Dermis microvascular lymphatic vessel endothelial cell (primary cell): ENCODE measurements at regions not wholly inside any gene's neighbourhood (a gene's known extent, or its start where the extent isn't known, plus 50 kb on each side); places are given as distances from the start of the nearest gene placed in this dataset.
"Not testable (repeated sequence)": the region's sequence is repeated elsewhere in the genome, so short reads cannot be mapped to it uniquely, and the experiment has no call there.

Source experiments
- DNase-seq, 2 donors: peaks; one replicate each; pipeline versions ENCODE4 v3.0.0 to v3.0.0-alpha.2; 2010; ENCODE audit warnings: low read depth in 2 of 2

GRCh38 chr20:53800883-53801604, 207.4 kb upstream of the ZNF217 start:
- DNase-seq = no peak

DNA sequence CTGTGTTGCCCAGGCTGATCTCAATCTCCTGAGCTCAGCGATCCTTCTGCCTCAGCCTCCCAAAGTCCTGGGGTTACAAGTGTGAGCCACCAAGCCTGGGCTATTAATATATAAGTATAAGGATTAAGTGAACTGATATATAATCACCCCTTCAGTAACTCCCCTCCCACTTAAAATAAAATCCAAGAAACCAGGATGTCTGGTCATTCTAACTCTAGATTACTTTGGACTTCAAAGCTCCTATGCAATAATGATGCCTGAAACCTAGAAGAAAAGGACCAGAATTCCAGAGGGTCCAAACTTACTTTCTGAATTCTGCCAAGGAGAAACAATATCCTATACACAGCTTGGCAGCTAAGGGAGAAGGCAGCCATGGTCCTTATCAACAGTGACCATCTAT, 206.8 kb upstream of the ZNF217 start:
- no peak for DNase-seq

DNA sequence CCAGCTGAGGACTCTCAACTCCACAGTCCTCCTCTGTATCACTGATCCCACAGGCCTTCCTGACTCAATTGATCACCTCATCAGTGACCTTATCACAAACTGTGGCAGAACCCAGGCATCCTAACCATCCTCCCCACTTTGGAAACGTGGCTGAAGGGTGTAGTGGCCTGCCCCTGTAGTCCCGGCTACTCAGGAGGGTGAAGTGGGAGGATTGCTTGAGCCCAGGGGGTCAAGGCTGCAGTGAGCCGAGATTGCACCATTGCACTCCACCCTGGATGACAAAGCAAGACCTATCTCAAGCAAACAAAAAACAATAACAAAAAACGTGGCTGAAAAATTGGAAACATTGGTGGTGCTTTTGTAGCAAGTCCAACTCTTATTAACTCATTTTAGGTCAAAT, 203.4 kb upstream of the ZNF217 start:
- DNase-seq = no peak

DNA sequence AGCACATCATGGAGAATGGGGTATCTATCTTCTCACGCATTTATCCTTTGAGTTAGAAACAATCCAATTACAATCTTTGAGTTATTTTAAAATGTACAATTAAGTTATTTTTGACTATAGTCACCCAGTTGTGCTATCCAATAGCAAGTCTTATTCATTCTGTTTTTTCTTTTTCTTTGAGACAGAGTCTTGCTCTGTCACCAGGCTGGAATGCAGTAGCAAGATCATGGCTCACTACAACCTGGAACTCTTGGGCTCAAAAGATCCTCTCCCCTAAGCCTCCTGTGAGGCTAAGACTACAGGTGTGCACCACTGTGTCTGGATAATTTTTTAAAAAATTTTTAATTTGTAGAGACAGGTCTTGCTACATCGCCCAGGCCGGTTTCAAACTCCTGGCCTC, 201.5 kb upstream of the ZNF217 start:
- DNase-seq = no peak

DNA sequence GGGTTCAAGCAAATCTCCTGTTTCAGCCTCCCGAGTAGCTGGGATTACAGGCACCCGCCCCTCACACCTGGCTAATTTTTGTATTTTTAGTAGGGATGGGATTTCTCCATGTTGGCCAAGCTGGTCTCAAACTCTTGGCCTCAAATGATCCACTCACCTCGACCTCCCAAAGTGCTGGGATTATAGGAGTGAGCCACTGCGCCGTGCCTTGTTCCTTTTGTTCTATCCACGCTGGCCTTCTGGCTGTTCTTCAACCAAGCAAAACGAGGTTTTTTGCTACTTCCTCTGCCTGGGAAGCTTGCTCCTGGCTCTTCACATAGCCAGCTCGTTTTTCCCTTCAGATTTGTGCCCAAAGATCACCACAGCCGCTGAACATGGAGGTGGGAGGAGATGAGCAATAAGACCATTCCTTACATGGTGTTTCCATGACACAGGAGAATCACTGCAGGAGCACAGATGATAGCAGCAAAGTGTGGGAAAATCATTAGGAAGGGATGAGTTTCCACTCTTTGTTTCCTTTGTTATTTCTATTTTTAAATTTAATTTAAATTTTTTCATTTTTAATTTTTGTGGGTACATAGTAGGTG, 201.0 kb upstream of the ZNF217 start:
- no peak for DNase-seq

DNA sequence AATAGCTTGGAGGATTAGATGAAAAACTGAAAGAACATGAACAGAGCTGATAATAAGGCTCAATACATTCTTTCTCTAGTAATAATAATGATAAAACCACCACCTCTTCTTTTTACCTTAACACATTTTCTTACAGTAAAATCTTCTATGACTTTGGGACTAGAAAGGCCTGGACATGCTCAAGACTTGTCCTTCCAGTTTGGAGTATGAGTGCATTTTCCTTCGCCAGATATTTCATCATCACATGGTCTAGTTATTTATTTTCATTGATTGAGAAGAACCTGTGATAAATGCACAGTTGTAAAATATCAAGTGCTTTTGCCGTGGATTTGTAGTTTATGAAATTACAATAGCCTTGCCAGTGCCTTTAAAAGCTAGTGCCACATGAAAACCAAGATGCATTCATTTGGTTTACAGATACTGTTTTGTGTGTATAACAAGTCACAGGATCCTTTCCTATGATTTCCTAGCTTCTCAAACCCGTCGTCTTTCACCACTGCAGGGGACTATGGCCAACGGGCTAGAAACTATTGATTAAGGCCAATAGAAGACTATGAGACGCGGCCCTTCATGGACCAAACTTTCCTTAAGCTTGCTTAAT, 200.2 kb upstream of the ZNF217 start:
- DNase-seq = no peak

DNA sequence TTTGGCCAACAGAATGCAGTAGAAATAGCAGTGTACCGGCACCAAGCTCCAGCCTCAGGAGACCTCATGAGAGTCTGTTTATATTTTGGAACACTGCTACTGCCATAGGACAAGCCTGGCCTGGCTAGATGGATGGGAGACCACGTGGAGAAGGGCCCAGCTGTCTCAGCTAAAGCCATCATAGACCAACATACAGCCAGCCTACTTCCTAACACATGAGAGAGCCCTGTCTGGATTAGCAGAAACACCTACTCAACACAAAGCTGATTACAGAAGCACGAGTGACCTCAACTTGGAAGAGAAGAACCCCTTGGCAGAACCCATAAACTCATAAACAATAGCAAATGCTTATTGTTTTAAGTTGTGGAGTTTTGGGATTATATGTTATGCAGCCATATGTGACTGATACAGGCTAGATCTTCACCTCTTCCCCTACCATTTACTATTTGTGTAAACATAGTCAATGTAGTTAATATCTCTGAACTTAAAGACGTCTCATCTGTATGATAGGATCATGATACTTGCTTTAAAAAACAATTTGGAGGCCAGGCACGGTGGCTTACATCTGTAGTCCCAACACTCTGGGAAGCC, 199.4 kb upstream of the ZNF217 start:
- no peak for DNase-seq

DNA sequence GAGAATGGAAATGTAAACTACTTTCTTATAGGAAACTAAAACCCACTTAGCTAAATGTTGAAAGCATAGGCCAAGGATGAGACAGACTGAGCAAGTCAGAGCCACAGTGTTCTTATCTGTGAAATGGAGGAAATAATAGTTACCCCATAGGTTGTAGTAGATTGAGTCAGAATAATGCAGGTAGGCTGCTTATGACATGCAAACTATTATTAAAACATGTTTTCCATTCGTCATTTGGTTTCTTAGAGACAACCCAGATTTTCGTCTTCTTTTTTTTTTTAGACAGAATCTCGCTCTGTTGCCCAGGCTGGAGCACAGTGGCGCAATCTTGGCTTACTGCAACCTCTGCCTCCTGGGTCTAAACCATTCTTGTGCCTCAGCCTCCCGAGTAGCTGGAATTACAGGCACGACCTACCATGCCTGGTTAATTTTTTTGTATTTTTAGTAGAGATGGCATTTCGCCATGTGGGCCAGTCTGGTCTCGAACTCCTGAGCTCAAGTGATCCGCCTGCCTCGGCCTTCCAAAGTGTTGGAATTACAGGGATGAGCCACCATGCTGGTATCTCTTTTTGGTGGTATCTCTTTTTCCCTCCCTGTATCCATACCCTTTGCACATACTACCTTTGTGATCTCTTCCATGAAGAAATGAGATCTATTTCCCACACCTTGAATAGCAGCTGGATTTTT, 196.5 kb upstream of the ZNF217 start:
- no peak for DNase-seq

- DNase-seq = no peak
These were observed 194.8 kb upstream of the ZNF217 start for GRCh38 chr20:53788253-53789022.

DNA sequence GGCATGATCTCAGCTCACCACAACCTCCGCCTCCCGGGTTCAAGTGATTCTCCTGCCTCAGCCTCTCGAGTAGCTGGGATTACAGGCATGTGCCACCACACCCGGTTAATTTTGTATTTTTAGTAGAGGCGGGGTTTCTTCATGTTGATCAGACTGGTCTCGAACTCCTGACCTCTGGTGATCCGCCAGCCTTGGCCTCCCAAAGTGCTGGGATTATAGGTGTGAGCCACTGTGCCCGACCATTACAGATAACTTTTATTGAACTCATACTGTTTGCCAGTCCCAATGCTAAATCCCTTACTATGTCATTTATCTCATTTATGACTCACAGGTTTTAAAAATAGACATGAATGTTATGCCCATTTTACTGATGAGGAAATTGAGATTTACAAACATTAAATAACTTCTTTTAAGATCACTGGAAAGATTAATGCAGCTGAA, 193.9 kb upstream of the ZNF217 start:
- not testable (repeated sequence) for DNase-seq

DNA sequence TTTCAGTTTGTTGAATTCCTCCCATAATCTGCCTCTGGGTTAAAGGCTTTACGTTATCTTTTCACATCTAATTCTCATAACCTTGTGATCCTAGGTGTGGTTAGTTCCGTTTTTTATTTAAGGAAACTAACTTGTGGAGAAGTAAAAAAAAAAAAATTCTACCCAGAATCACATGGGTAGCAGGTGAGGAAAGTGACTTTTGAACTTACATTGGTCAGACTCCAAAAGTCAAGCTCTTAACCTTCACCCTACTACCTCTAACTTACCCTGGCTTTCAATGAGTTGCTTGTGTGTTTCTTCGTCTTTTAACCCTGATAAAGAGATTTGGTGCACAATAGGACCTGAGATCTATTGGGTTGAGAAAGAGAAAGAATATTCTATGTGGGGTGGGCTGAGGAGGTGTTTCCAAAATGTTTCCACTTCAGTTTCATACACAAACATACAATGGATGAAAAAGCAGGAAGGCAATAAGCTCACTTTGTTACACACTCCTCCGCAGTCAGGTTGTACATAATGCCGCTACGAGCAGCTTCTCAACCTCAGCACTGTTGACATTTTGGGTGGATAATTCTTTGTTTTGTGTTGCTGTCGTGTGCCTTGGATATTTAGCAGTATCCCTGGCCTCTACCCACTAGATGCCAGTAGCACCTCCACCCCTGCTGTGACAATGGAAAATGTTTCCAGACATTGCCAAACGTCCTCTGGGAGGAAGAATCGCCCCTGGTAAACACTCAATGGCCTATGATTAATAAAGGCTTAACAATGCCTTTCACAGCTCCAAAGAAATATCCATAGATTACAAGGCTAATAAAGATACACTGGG, 193.0 kb upstream of the ZNF217 start:
- peak; percentile 55 to 69 for DNase-seq

- no peak for DNase-seq
These were observed 192.4 kb upstream of the ZNF217 start for GRCh38 chr20:53786071-53786444.

GRCh38 chr20:53785320-53785719, 191.7 kb upstream of the ZNF217 start:
- no peak for DNase-seq

GRCh38 chr20:53783768-53784167, 190.1 kb upstream of the ZNF217 start:
- no peak for DNase-seq

DNA sequence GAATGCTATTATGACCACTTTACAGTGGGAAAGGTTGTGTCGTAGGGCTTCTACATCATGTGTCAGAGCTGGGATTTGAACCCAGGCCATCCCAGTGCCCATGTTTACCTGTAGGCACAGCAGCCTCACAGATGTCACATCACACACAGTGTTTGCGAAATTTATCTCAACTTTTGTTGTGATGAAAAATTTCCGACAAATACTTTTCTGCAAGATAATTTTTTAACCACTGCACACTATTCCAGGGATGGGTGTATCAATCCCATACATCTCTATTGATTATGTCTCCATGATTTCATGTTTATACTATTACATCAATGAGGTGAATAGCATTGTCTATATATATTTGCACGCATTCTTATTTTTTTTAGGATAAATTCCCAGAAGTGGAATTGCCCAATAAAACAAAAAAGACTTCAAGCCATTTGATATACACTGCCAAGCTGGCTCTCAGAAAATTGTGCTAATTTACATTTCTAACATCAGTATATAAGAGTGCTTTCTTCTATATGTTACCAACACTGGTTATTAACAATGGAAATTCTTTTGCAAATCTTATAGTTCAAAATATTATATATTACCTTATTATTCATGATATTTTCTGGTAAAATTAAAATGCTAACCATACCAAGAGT, 189.1 kb upstream of the ZNF217 start:
- DNase-seq = no peak

DNA sequence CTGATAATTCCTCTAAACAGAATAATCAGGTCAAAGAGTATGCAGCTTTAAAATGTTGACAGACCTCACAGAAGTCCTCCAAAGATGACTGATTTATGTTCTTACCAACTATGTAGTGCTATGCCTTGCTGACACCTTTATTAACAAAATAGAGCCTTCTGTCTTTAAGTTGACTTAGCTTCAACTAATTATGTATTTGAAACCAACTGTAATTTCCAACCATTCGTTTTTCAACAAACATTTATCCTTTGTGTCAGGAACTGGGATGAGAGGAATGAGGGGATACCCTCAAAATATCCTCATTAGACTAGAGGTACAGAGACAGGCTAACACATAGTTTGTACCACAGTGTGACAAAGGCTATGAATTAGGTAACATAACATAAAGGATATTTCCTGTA, 186.2 kb upstream of the ZNF217 start:
- no peak for DNase-seq

GRCh38 chr20:53778736-53779135, 185.1 kb upstream of the ZNF217 start:
- no peak for DNase-seq

DNA sequence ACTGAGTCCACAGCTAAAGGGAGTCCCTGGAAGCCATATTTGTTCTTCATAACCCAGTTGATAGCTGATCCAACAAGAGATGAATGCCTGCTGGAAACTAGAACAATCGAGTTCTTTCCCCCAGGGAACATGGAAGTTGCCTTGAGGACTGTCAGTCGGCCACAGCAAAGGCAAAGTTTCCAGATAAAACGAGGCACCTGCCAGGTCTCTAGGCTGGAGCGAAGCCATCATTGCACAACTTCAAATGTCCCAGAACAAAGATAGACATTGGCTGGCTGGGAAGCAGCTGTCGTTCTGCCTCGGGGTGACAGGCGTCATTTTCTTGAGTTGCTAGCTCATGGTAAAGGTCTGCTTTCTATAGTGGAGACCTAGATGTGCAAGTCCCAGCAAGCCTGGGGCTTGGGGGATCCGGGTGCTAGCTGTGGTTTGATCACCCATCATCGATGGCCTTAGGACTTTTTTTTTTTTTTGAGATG, 184.4 kb upstream of the ZNF217 start:
- no peak for DNase-seq

- not testable (repeated sequence) for DNase-seq
These were observed 183.8 kb upstream of the ZNF217 start for GRCh38 chr20:53777402-53777801.

DNA sequence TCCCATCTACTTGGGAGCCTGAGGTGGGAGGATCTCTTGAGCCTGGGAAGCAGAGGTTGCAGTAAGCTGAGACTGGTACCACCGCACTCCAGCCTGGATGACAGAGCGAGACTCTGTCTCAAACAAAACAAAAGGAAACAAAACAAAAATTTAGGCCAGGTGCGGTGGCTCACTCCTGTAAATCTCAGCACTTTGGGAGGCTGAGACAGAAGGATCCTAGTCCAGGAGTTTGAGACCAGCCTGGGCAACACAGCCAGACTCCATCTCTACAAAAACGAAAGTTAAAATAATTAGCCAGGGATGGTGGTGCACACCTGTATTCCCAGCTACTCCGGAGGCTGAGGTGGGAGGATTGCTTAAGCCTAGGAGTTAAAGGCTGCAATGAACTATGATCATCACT, 183.2 kb upstream of the ZNF217 start:
- no peak for DNase-seq
